Activated CD8-positive, alpha-beta T cell treated with anti-CD3 and anti-CD28 coated beads, Interleukin-2, amount 10 ng/mL, durations not matched to agents 7 days and 5 days (primary cell): ENCODE measurements at regions not wholly inside any gene's neighbourhood (a gene's known extent, or its start where the extent isn't known, plus 50 kb on each side); places are given as distances from the start of the nearest gene placed in this dataset.

Experiments
- ATAC-seq: fragments of 150-1000 bp; cut with Tn5 transposase; one replicate; pipeline ENCODE4 v1.10.0; 2021; ENCODE audit warnings: moderate library complexity
- CTCF ChIA-PET: fragments of 350-600 bp; sonication (Branson Sonifier 250); formaldehyde crosslinking; loops from one replicate; lab custom pipeline; 2021; ENCODE audit warnings: antibody characterized with exemption; lab: Charles Lee
- POLR2A ChIA-PET: fragments of 350-600 bp; sonication (Branson Sonifier 250); formaldehyde crosslinking; loops from one replicate; lab custom pipeline; 2021; ENCODE audit warnings: antibody characterized with exemption; lab: Charles Lee
- DNase-seq: peaks from one replicate; pipeline ENCODE4 v3.0.0-alpha.2; 2020
- H3K27ac Mint-ChIP-seq: one replicate; pipeline ENCODE4 v1.8.0; 2021; ENCODE audit warnings: mild to moderate bottlenecking, mixed read lengths
- H3K27me3 Mint-ChIP-seq: one replicate; pipeline ENCODE4 v1.8.0; 2021; ENCODE audit warnings: low read depth, mixed read lengths
- H3K36me3 Mint-ChIP-seq: one replicate; pipeline ENCODE4 v1.8.0; 2021; ENCODE audit warnings: low read depth, mixed read lengths
- H3K4me1 Mint-ChIP-seq: one replicate; pipeline ENCODE4 v1.8.0; 2021; ENCODE audit warnings: low read depth, mixed read lengths
- H3K4me3 Mint-ChIP-seq: one replicate; pipeline ENCODE4 v1.8.0; 2021; ENCODE audit warnings: mild to moderate bottlenecking, mixed read lengths
- H3K9me3 Mint-ChIP-seq: one replicate; pipeline ENCODE4 v1.8.0; 2022; ENCODE audit warnings: mixed read lengths; ENCODE audit not compliant: insufficient read depth

DNA sequence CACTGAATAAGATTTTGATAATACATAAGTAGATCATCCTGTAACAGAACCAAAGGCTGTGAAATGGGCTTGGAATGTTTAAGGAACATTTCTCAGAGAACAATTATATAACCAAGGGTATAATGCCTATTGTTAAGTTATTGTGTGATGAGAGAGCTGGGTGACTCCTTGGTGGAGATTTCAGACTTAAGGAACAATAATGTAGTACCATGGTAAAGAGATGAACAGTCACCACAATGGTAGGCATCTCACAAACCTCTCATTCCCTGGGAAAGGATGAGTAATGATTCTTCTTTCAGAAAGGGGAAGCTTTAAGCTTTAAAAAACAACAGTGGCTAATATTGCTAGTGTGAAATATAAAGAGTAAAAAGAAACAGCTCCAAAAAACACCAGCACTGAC, 147.4 kb downstream of the TRIM36 start:
- Mint-ChIP-seq H3K9me3 (no peaks in the 10 kb centered on the region), H3K4me1 (no peaks in the 10 kb centered on the region), H3K36me3 (no peaks in the 10 kb centered on the region), H3K27ac (no peak overlapping the region), H3K27me3 (no peaks in the 10 kb centered on the region), H3K4me3 (no peak overlapping the region)
- ATAC-seq: no peak
- ChIA-PET CTCF (no interaction called here), POLR2A (no interaction called here)
- no peak for DNase-seq

DNA sequence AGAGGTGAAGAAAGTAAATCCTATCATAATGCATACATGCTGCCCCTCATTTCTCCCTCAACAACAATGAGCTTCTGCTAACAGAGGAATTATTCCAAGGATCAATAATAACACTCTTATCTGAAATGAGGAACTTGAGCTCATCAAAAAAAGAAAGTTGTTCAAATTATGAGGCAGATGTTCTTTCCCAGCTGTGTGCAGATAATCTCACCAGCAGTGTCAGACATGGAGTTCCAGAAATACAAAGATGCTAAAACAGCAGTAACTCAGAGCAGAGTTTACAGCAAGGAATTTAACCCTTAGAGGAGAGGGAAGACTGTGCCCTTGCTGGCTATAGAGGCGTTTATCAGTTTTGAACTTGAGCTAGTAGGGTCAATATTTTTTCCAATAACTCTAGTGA, 153.1 kb downstream of the TRIM36 start:
- H3K27me3 Mint-ChIP-seq: no peaks in the 10 kb centered on the region
- H3K4me1 Mint-ChIP-seq: no peaks in the 10 kb centered on the region
- no peak overlapping the region for H3K27ac Mint-ChIP-seq
- ChIA-PET POLR2A (no interaction called here), CTCF (no interaction called here)
- H3K9me3 Mint-ChIP-seq: no peaks in the 10 kb centered on the region
- H3K36me3 Mint-ChIP-seq: no peaks in the 10 kb centered on the region
- no peak overlapping the region for H3K4me3 Mint-ChIP-seq
- DNase-seq (no peak), ATAC-seq (no peak)

- Mint-ChIP-seq H3K27ac (no peak overlapping the region), H3K27me3 (no peaks in the 10 kb centered on the region), H3K4me3 (no peak overlapping the region), H3K4me1 (no peaks in the 10 kb centered on the region), H3K36me3 (no peaks in the 10 kb centered on the region), H3K9me3 (no peaks in the 10 kb centered on the region)
- DNase-seq (no peak), ATAC-seq (no peak)
- ChIA-PET CTCF (no interaction called here), POLR2A (no interaction called here)
Measured at GRCh38 chr5:114999176-114999575, 170.5 kb downstream of the TRIM36 start.

DNA sequence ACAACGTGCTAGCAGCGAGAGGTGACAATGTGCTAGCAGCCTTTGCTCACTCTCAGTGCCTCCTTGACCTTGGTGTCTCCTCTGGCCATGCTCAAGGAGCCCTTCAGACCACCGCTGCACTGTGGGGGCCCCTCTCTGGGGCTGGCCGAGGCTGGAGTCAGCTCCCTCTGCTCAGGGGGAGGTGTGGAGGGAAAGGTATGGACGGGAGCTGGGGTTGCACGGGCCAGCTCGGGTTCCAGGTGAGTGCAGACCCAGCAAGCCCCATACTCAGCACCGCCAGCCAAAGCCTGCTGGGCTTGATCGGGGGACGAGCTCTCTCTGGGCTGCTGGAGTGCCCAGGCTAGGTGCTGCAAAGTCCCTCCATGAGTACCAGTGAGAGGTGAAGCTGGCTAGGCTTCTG, 180.2 kb downstream of the TRIM36 start:
- H3K4me1 Mint-ChIP-seq: peaks cover 4% of the 10 kb centered on the region
- H3K27ac Mint-ChIP-seq: no peak overlapping the region
- no peaks in the 10 kb centered on the region for H3K36me3 Mint-ChIP-seq
- no peak for ATAC-seq
- H3K4me3 Mint-ChIP-seq: no peak overlapping the region
- CTCF ChIA-PET: no interaction called here
- H3K27me3 Mint-ChIP-seq: no peaks in the 10 kb centered on the region
- POLR2A ChIA-PET: no interaction called here
- no peak for DNase-seq
- H3K9me3 Mint-ChIP-seq: no peaks in the 10 kb centered on the region

DNA sequence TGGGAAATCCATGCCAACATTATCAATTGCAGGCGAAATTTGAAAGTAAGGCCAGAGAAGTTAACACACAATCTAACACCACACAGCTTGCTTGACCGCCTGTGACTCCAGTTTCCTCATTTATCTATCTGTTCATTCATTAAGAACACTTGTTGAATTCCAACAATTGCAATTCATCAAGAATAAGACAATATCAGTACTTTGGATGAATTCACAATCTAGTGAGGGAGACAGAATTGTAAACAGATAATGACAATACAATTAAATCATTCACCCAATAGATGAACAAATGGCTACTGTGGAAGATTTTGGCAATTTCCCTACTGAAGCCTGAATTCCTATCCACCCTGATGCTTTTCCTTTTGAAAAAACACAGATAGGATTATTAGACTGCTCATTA, 181.6 kb downstream of the TRIM36 start:
- Mint-ChIP-seq H3K4me1 (peaks cover 4% of the 10 kb centered on the region), H3K36me3 (no peaks in the 10 kb centered on the region), H3K4me3 (no peak overlapping the region), H3K9me3 (no peaks in the 10 kb centered on the region), H3K27ac (no peak overlapping the region), H3K27me3 (no peaks in the 10 kb centered on the region)
- ATAC-seq (no peak), DNase-seq (no peak)
- POLR2A ChIA-PET: no interaction called here
- CTCF ChIA-PET: no interaction called here

DNA sequence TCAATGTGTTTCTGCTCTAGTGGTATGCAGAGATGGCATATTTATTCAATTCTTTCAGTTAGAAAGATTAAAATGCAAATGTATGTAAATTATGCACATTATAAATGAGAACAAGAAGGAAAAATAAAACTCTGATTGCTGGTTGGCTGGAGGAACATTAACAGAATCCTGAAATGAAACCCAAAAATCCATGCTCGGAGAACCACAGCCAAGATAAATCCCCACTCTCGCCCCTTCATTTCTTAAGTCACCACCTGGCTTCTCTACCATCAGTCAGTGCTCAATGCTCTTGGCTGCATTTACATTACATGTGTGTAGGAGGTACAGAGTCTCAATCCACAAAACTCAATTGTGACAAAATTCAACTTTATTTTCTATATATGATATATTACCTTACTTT, 184.9 kb downstream of the TRIM36 start:
- Mint-ChIP-seq H3K9me3 (no peaks in the 10 kb centered on the region), H3K27ac (no peak overlapping the region), H3K36me3 (no peaks in the 10 kb centered on the region), H3K4me1 (peaks cover 4% of the 10 kb centered on the region), H3K27me3 (no peaks in the 10 kb centered on the region), H3K4me3 (no peak overlapping the region)
- no peak for DNase-seq
- POLR2A ChIA-PET: no interaction called here
- ATAC-seq: no peak
- CTCF ChIA-PET: no interaction called here

- H3K4me1 Mint-ChIP-seq: peaks cover 4% of the 10 kb centered on the region
- no peak overlapping the region for H3K27ac Mint-ChIP-seq
- no peaks in the 10 kb centered on the region for H3K27me3 Mint-ChIP-seq
Measured at GRCh38 chr5:114981111-114981510, 188.6 kb downstream of the TRIM36 start.

DNA sequence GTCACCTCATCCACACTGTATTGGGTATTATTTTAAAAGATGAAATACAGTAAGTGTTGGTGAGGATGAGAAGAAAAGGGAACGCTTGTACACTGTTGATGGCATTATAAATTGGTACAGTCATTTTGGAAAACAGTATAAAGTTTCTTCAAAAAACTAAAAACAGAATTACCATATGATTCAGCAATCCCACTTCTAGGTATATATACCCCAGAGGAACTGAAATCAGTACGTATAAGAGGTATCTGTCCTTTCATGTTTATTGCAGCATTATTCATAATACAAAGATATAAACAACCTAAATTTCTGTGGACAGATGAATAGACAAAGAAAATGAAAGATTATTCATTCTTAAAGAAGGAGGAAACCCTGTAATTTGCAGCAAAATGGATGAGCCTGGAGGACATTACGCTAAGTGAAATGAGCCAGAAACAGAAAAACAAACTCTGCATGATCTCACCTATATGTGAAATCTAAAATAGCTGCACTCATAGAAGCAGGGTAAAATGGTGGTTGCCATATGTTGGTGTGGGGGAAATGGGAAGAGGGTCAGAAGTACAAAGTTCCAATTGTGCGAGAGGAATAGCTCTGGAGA, 191.6 kb downstream of the TRIM36 start:
- no peak for ATAC-seq
- Mint-ChIP-seq H3K27me3 (no peaks in the 10 kb centered on the region), H3K36me3 (no peaks in the 10 kb centered on the region), H3K27ac (no peak overlapping the region), H3K9me3 (no peaks in the 10 kb centered on the region), H3K4me3 (no peak overlapping the region), H3K4me1 (no peaks in the 10 kb centered on the region)
- ChIA-PET CTCF (no interaction called here), POLR2A (no interaction called here)
- no peak for DNase-seq

More at GRCh38 chr5:114981111-114981510, 188.6 kb downstream of the TRIM36 start:
- Mint-ChIP-seq H3K9me3 (no peaks in the 10 kb centered on the region), H3K4me3 (no peak overlapping the region), H3K36me3 (no peaks in the 10 kb centered on the region)
- DNase-seq (no peak), ATAC-seq (no peak)
- POLR2A ChIA-PET: no interaction called here
- CTCF ChIA-PET: interaction anchor here (0.6 kb wide), 1 partner anchor 532 kb away, joined by 3 read pairs; no protein-coding TSS in a partner anchor

- no peak for DNase-seq
- Mint-ChIP-seq H3K36me3 (no peaks in the 10 kb centered on the region), H3K4me1 (no peaks in the 10 kb centered on the region), H3K27ac (no peak overlapping the region), H3K27me3 (no peaks in the 10 kb centered on the region), H3K9me3 (no peaks in the 10 kb centered on the region), H3K4me3 (no peak overlapping the region)
- POLR2A ChIA-PET: no interaction called here
- ATAC-seq: no peak
- CTCF ChIA-PET: no interaction called here
Measured at GRCh38 chr5:114969482-114969881, 200.2 kb downstream of the TRIM36 start.

DNA sequence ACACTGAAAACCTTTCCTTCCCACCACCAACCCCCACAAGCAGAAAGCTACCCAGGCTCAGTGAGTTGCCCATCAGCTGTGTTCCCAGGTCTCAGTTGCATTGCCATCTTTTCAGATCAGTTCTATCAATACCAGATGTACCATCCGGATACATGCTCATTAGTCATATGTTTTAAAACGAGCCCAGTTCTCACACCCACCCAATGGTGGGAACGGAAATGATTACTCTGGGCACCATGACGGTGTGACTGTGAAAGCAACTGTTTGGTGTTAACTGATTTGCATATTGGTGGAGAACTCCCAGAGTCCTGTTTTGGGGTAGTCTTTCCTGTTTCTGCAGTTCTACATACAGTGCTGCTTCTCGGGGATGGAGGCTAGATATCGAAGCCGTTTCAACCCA, 212.3 kb downstream of the TRIM36 start:
- no peaks in the 10 kb centered on the region for H3K36me3 Mint-ChIP-seq
- no peaks in the 10 kb centered on the region for H3K27me3 Mint-ChIP-seq
- ChIA-PET CTCF (no interaction called here), POLR2A (no interaction called here)
- no peak for DNase-seq
- no peak for ATAC-seq
- H3K9me3 Mint-ChIP-seq: no peaks in the 10 kb centered on the region
- no peak overlapping the region for H3K27ac Mint-ChIP-seq
- H3K4me3 Mint-ChIP-seq: no peak overlapping the region
- no peaks in the 10 kb centered on the region for H3K4me1 Mint-ChIP-seq

GRCh38 chr5:114953565-114953964, 216.1 kb downstream of the TRIM36 start:
- H3K27me3 Mint-ChIP-seq: no peaks in the 10 kb centered on the region
- ChIA-PET POLR2A (no interaction called here), CTCF (no interaction called here)
- no peak overlapping the region for H3K27ac Mint-ChIP-seq
- no peaks in the 10 kb centered on the region for H3K36me3 Mint-ChIP-seq
- H3K4me3 Mint-ChIP-seq: no peak overlapping the region
- no peaks in the 10 kb centered on the region for H3K4me1 Mint-ChIP-seq
- no peak for ATAC-seq
- no peaks in the 10 kb centered on the region for H3K9me3 Mint-ChIP-seq
- DNase-seq: no peak

DNA sequence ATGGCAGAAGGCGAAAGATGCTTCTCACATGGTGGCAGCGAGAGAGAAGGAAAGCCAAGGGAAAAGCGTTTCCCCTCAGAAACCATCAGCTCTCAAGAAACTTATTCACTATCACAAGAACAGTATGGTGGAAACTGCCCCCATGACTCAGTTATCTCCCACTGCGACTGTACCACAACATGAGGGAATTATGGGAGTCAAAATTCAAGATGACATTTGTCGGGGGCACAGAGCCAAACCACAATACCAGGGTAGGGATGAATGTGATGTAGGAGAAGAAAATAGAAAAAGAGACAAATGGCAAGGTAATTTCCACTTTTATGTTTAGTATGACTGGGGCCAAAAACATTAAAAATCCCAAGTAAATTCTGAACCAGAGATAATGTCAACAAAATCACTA, 216.8 kb downstream of the TRIM36 start:
- ATAC-seq: no peak
- Mint-ChIP-seq H3K36me3 (no peaks in the 10 kb centered on the region), H3K4me3 (no peak overlapping the region), H3K4me1 (no peaks in the 10 kb centered on the region), H3K9me3 (no peaks in the 10 kb centered on the region), H3K27ac (no peak overlapping the region), H3K27me3 (no peaks in the 10 kb centered on the region)
- DNase-seq: no peak
- CTCF ChIA-PET: no interaction called here
- POLR2A ChIA-PET: no interaction called here

GRCh38 chr5:114949756-114950155, 220.0 kb downstream of the TRIM36 start:
- H3K4me1 Mint-ChIP-seq: no peaks in the 10 kb centered on the region
- DNase-seq (no peak), ATAC-seq (no peak)
- no peak overlapping the region for H3K4me3 Mint-ChIP-seq
- ChIA-PET CTCF (no interaction called here), POLR2A (no interaction called here)
- H3K27me3 Mint-ChIP-seq: no peaks in the 10 kb centered on the region
- no peaks in the 10 kb centered on the region for H3K9me3 Mint-ChIP-seq
- no peak overlapping the region for H3K27ac Mint-ChIP-seq
- no peaks in the 10 kb centered on the region for H3K36me3 Mint-ChIP-seq
